Ovary (tissue), 7 donors: ENCODE measurements at regions not wholly inside any gene's neighbourhood (a gene's known extent, or its start where the extent isn't known, plus 50 kb on each side); places are given as distances from the start of the nearest gene placed in this dataset.

Experiments
- DNase-seq, 5 donors: peaks; one replicate each; pipeline ENCODE4 v3.0.0-alpha.2; 2019 to 2020
- H3K27ac ChIP-seq, 2 donors: fragments of 200-600 bp; one replicate each; pipeline versions ENCODE4 v1.5.1 to v1.8.0; 2019 to 2022
- H3K27me3 ChIP-seq: fragments of 200-600 bp; one replicate; pipeline ENCODE4 v1.8.0; 2022
- H3K36me3 ChIP-seq: fragments of 200-600 bp; sonication (generic); one replicate; pipeline ENCODE4 v1.5.1; 2019
- H3K4me1 ChIP-seq: one replicate; pipeline ENCODE4 v1.8.1; 2013; ENCODE audit warnings: mild to moderate bottlenecking, moderate library complexity; ENCODE audit not compliant: insufficient read depth
- H3K4me3 ChIP-seq: fragments of 200-600 bp; sonication (generic); one replicate; pipeline ENCODE4 v1.5.1; 2017
- H3K9me3 ChIP-seq, 2 donors: fragments of 200-600 bp in 1 of 2; sonication (generic) in 1 of 2; one replicate each; pipeline versions ENCODE4 v1.5.1 to v1.8.1; 2013 to 2019; ENCODE audit warnings: mild to moderate bottlenecking in 1 of 2, moderate library complexity in 1 of 2
- EP300 ChIP-seq: sonication (generic); formaldehyde crosslinking; IDR thresholded peaks from one replicate; pipeline ENCODE4 v1.6.1; 2017; ENCODE audit warnings: antibody characterized with exemption
- POLR2A ChIP-seq: fragments of 450-650 bp; IDR thresholded peaks from one replicate; pipeline ENCODE4 v1.6.1; 2017; ENCODE audit warnings: antibody characterized with exemption, mild to moderate bottlenecking, moderate library complexity
- WGBS, 3 donors: extraction: QIAGEN DNeasy Blood & Tissue Kit in 1 of 3; methylation state at CpG; one replicate each; pipeline versions ENCODE4 v1.1.5 to v1.1.7; 2013 to 2017; 5-methylcytosine and 5-hydroxymethylcytosine counted together
- intact Hi-C, 4 donors: fragments of 100-400 bp; cut with DNase I; formaldehyde crosslinking; loops; one replicate each; pipeline versions ENCODE4 v1.11.0 to v1.15.1; 2022 to 2023
- TF ChIP-seq, protein P1 (sequence below), 3 donors: fragments of 450-650 bp in 2 of 3; fragments of 200-600 bp in 1 of 3; IDR thresholded peaks; one replicate each; pipeline versions ENCODE4 v1.5.1 to v1.8.0; 2016 to 2022; ENCODE audit warnings: antibody characterized with exemption in 3 of 3, mild to moderate bottlenecking in 1 of 3
- donor health status: DM: no; HTN: no; CAD: no; lungs with moderate emphysema.
- donor health status: DM: no; HTN: no; CAD: no.
- donor health status: Bipolar disorder and iron deficiency.
- donor health status: DM: no; HTN: no; CAD: no.
- donor health status: DM: yes; HTN: yes; CAD: no.

DNA sequence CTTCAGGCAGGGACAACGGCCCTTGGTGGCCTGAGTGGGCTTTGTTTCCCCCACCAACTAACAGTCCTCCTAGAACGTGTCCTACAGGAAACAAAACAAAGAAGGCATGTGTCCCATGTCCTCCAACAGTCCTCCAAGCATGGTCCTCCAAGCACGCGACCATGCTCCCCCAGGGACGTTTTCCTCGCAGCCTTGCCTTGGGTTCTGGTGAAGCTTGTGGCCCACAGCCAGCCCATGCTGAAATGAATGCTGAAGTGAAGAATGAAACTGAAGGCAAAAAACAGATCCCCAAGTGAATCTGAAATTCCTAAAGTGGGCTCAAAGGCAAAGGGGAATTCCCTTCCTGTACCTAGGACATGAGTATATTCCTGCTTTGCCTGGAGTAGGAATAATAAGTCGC lies 176.6 kb downstream of the JCAD start:
- intact Hi-C loops = loop anchor here in 1 of 4 donors (10.0 kb wide), 1 partner anchor 268 kb away; no protein-coding TSS in a partner anchor
- TF ChIP-seq POLR2A (no peak), EP300 (no peak)
- TF ChIP-seq, protein P1, sequence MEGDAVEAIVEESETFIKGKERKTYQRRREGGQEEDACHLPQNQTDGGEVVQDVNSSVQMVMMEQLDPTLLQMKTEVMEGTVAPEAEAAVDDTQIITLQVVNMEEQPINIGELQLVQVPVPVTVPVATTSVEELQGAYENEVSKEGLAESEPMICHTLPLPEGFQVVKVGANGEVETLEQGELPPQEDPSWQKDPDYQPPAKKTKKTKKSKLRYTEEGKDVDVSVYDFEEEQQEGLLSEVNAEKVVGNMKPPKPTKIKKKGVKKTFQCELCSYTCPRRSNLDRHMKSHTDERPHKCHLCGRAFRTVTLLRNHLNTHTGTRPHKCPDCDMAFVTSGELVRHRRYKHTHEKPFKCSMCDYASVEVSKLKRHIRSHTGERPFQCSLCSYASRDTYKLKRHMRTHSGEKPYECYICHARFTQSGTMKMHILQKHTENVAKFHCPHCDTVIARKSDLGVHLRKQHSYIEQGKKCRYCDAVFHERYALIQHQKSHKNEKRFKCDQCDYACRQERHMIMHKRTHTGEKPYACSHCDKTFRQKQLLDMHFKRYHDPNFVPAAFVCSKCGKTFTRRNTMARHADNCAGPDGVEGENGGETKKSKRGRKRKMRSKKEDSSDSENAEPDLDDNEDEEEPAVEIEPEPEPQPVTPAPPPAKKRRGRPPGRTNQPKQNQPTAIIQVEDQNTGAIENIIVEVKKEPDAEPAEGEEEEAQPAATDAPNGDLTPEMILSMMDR (IDR thresholded peaks at IDR 0.05) = no peak
- no peak overlapping the region for H3K27ac ChIP-seq
- H3K4me3 ChIP-seq = no peak overlapping the region
- peaks cover 1% of the 10 kb centered on the region for H3K4me1 ChIP-seq
- no peaks in the 10 kb centered on the region for H3K27me3 ChIP-seq
- H3K36me3 ChIP-seq = no peaks in the 10 kb centered on the region
- DNase-seq = no peak
- no peaks in the 10 kb centered on the region for H3K9me3 ChIP-seq
- WGBS, 3 donors = 86 to 89% (median 87%) methylated on average over 7 of the region's 7 CpGs

DNA sequence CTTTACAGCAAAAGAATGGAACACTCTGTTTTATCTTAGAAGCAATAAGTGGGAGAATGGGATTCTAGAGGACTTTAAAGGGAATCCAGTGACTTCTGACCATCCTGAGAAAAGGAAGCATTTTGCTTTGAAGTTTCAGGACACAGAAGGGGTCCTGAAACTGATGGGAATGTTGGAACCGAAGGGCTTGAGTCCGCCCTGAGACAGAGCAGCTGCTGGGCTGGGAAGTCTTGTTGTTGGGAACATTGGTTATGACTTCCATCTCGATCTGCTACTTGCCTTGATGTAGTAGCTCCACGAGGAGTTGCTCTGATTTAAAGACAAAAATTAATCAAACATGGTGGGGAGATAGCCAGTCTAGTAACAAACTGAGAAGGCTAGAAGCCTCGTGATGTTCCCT lies 177.6 kb downstream of the JCAD start:
- no peaks in the 10 kb centered on the region for H3K27me3 ChIP-seq
- intact Hi-C loops = loop anchor here in 1 of 4 donors (10.0 kb wide), 1 partner anchor 267 kb away; no protein-coding TSS in a partner anchor
- no peak for DNase-seq
- H3K4me1 ChIP-seq = peaks cover 1% of the 10 kb centered on the region
- H3K9me3 ChIP-seq = no peaks in the 10 kb centered on the region
- TF ChIP-seq POLR2A = no peak
- TF ChIP-seq, protein P1 (IDR thresholded peaks at IDR 0.05) = no peak
- TF ChIP-seq EP300 = no peak
- 32 to 65% (median 55%) methylated on average over 5 of the region's 5 CpGs for WGBS, 3 donors
- H3K27ac ChIP-seq = no peak overlapping the region
- H3K36me3 ChIP-seq = no peaks in the 10 kb centered on the region
- no peak overlapping the region for H3K4me3 ChIP-seq

GRCh38 chr10:29881336-29881771 lies 178.0 kb downstream of the JCAD start:
- Histone ChIP-seq H3K36me3 (no peaks in the 10 kb centered on the region), H3K4me1 (no peaks in the 10 kb centered on the region), H3K9me3 (no peaks in the 10 kb centered on the region), H3K27ac (no peak overlapping the region), H3K27me3 (no peaks in the 10 kb centered on the region), H3K4me3 (no peak overlapping the region)
- intact Hi-C loops = loop anchor here in 1 of 4 donors (10.0 kb wide), 1 partner anchor 267 kb away; no protein-coding TSS in a partner anchor
- TF ChIP-seq POLR2A = no peak
- 11 to 17% (median 16%) methylated on average over 9 of the region's 9 CpGs for WGBS, 3 donors
- peak in 4 of 5 donors; percentile 40 to 65 (median 56) for DNase-seq

GRCh38 chr10:29880856-29881255 lies 178.5 kb downstream of the JCAD start:
- Histone ChIP-seq H3K9me3 (no peaks in the 10 kb centered on the region), H3K36me3 (no peaks in the 10 kb centered on the region), H3K27me3 (no peaks in the 10 kb centered on the region), H3K27ac (no peak overlapping the region), H3K4me3 (no peak overlapping the region), H3K4me1 (no peaks in the 10 kb centered on the region)
- WGBS, 3 donors = 56 to 71% (median 66%) methylated on average over 5 of the region's 5 CpGs
- intact Hi-C loops = loop anchor here in 1 of 4 donors (10.0 kb wide), 1 partner anchor 266 kb away; no protein-coding TSS in a partner anchor
- TF ChIP-seq EP300 = no peak
- no peak for TF ChIP-seq POLR2A
- TF ChIP-seq, protein P1 (IDR thresholded peaks at IDR 0.05) = no peak
- no peak for DNase-seq

DNA sequence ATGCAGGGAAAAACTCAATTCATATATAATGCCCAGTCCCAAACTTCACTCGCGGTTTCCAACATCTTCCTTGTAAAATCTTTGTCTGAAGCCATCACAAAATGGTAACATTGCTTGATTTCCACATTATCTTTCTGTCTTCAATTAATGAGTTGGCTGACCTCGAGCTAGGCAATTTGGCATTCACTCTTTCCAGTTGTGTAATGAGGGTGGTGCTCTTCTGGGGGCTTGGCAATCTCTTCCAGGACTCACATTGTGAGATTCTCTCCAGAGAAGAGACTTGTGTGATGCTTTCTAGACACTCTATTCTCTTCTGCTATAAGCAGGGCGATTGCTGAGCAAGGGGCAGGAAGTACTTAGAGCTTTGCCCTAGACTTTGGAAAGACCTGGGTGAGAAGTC lies 179.5 kb downstream of the JCAD start:
- Histone ChIP-seq H3K36me3 (no peaks in the 10 kb centered on the region), H3K27me3 (no peaks in the 10 kb centered on the region), H3K9me3 (no peaks in the 10 kb centered on the region), H3K4me1 (no peaks in the 10 kb centered on the region), H3K4me3 (no peak overlapping the region), H3K27ac (no peak overlapping the region)
- TF ChIP-seq, protein P1 (IDR thresholded peaks at IDR 0.05) = no peak
- no peak for TF ChIP-seq POLR2A
- DNase-seq = no peak
- WGBS, 3 donors = 67 to 97% (median 96%) methylated on average over 4 of the region's 4 CpGs
- intact Hi-C loops = loop anchor here in 1 of 4 donors (10.0 kb wide), 1 partner anchor 265 kb away; no protein-coding TSS in a partner anchor
